Activated CD4-positive, alpha-beta T cell treated with anti-CD3 and anti-CD28 coated beads, Interleukin-10, Interleukin-2, amounts not matched to agents 100 ng/mL and 50 ng/mL, durations not matched to agents 16 hours and 8 hours (primary cell): ENCODE measurements at regions not wholly inside any gene's neighbourhood (a gene's known extent, or its start where the extent isn't known, plus 50 kb on each side); places are given as distances from the start of the nearest gene placed in this dataset.
A peak's percentile ranks its signal among the peaks of the same experiment; 100 is the strongest.

Experiments used
- DNase-seq: peaks from one replicate; pipeline ENCODE4 v3.0.0-alpha.2; 2020

DNA sequence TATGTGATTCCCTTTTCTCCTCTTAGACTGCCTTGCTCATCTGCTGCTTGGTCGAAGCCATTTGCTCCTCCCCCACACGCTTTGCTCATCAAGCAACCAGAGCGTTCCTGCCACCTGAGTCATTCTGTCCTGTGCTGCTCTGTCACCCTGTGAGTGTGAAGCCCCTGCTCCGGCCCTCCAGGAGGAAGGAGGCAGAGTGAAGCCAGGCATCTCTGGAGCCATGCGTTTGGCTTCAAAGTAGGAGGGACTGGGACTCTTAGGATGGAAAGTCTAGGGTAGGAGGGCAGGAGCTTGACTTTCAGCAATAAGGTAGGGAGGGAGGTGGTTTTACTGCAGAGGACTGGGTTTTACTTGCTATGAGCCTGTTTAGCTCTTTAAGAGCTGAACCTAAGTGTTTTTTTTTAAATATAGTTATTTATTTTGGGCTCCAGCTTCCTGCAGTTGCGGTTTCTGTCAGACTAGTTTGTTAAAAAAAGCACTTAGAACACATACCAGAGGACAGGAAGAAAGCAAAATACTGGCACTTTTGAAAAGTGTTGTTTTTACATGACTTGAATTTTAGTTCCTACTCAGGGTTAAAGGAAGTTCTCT is 63.6 kb downstream of the SPINK2 start:
- DNase-seq: peak; percentile 94

DNA sequence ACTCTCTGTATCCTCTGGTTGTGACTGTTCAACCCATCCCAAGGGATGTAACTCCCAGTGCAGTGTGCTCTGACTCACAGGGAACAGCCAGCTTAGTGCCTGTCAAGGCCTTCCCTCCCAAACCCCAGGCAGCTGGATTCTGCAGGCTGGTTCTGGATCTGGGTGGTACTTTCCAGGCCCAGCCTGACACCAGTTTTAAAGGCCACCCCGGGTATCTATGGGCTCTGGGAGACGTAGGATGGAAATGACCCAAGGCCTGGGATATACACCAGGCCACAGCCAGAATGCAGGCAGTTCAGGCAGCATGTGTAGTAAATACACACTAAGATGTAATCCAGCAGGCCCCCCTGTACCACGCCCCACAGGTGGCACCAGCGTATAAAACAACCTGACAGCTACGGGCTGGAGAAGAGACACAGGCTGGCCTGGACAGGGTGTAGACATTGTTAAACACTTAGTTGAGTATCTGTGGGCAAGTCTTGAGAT is 64.2 kb downstream of the SPINK2 start:
- no peak for DNase-seq

DNA sequence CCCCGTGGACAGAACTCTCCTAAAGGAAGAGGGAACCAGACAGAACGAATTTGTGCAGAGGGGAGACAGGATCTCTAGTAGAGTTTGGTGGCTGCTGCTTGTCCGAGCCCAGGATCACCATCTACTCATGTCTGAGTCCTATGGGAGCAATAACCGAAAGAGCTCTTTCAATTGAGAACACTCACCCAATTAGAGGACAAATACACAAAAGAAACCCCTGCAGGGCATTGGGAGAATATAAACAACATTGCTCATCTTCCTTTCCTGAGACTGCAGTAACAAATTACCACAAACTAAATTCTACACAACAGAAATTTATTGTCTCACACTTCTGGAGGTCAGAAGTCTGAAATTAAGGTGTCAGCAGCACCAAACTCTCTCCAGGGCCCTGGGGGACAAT is 65.6 kb downstream of the SPINK2 start:
- no peak for DNase-seq

DNA sequence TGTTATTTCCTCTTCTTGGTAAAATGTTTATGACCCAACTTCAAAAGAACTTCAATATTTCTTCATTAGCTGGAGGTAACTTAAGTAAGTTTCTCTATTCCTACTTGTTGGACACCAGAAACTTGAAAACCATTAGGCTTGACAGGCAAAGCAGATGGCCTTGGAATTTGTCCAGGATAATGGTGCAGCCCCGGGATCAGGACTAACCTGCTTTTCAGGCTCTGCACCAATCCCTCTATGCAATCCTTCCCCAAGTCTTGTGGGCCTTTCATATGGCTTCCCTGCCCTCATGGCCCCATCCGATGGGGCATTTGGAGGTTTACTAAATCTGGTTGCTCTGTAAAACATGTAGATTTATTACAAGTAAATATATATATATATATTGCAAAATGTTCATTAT is 68.5 kb downstream of the SPINK2 start:
- no peak for DNase-seq

- no peak for DNase-seq
Observed at GRCh38 chr4:56750231-56750630, 69.1 kb upstream of the HOPX start.

GRCh38 chr4:56748271-56748670 is 67.2 kb upstream of the HOPX start:
- DNase-seq: no peak

GRCh38 chr4:56746639-56747038 is 65.5 kb upstream of the HOPX start:
- DNase-seq: no peak

- DNase-seq: peak; percentile 8
Observed at GRCh38 chr4:56745042-56745441, 63.9 kb upstream of the HOPX start.

DNA sequence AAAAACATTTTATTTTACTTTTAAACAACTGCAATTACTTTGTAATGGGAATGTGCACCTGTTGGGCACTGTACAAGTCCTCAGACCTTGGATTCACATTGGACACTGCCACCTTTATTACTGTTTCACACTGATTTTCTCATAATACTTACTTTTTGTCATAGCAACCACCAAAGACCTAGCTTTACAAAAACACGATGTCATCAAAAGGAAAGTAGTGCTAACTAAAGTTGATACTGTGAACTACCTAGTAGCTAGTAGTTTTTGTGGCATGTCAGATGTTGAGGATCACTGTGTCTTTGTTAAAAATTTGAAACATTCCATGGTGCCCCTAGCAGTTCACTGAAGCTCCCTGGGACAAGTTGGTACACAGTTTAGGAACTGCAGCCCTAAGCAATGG is 62.9 kb upstream of the HOPX start:
- peak; percentile 14 for DNase-seq

- DNase-seq: no peak
Observed at GRCh38 chr4:56743550-56743949, 62.5 kb upstream of the HOPX start.

GRCh38 chr4:56742080-56742871 is 61.2 kb upstream of the HOPX start:
- DNase-seq: no peak

GRCh38 chr4:56741595-56741994 is 60.5 kb upstream of the HOPX start:
- no peak for DNase-seq

- no peak for DNase-seq
Observed at GRCh38 chr4:56739066-56739777, 58.1 kb upstream of the HOPX start.

GRCh38 chr4:56737666-56738065 is 56.6 kb upstream of the HOPX start:
- no peak for DNase-seq

GRCh38 chr4:56733352-56733751 is 52.3 kb upstream of the HOPX start:
- no peak for DNase-seq

- no peak for DNase-seq
Observed at GRCh38 chr4:56732301-56732700, 51.2 kb upstream of the HOPX start.

DNA sequence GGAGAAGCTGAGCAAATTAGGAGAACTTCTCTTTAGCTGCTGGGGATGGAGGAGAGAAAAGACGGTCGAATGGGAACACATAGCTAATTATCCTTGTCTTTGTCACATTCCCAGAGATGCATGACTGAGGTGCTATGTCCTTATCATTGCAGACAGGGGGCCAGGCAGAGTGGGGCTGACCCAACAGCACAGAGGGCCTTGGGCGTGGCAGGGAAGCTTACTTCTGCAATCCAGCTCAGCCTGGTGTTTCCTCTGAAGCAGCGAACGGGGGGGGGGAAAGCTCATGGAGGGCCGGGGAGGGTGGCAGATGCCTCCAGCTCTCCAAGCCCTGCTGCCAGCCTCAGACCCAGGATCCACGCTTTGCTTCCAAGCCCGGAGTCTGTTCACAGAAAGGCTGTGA is 50.8 kb upstream of the HOPX start:
- no peak for DNase-seq
